WTC11 (cell line): ENCODE measurements at regions not wholly inside any gene's neighbourhood (a gene's known extent, or its start where the extent isn't known, plus 50 kb on each side); places are given as distances from the start of the nearest gene placed in this dataset.

Experiments
- ATF3 ChIP-seq: sonication (generic); formaldehyde crosslinking; conservative IDR thresholded peaks from 2 replicates; pipeline ENCODE4 v1.8.1; 2022; ENCODE audit warnings: mild to moderate bottlenecking, missing genetic modification reagents
- CREB1 ChIP-seq: sonication (generic); formaldehyde crosslinking; IDR thresholded peaks from 2 replicates; pipeline ENCODE4 v1.8.0; 2023; ENCODE audit warnings: mild to moderate bottlenecking, missing genetic modification reagents
- CREM ChIP-seq: sonication (generic); formaldehyde crosslinking; IDR thresholded peaks from 2 replicates; pipeline ENCODE4 v1.8.1; 2022; ENCODE audit warnings: mild to moderate bottlenecking, missing genetic modification reagents, moderate library complexity
- CTCF ChIP-seq: fragments of 200-600 bp; IDR thresholded peaks from 2 replicates; pipeline ENCODE4 v1.8.0; 2022; ENCODE audit warnings: antibody characterized with exemption
- GABPB1 ChIP-seq: sonication (generic); formaldehyde crosslinking; IDR thresholded peaks from 2 replicates; pipeline ENCODE4 v1.8.1; 2023; ENCODE audit warnings: mild to moderate bottlenecking, missing genetic modification reagents
- HMGA2 ChIP-seq: fragments of 250-450 bp; sonication (Bioruptor Pico); IDR thresholded peaks from 2 replicates; pipeline ENCODE4 v1.4.0; 2021; ENCODE audit warnings: mild to moderate bottlenecking, moderate library complexity
- PRDM15 ChIP-seq: sonication (generic); formaldehyde crosslinking; IDR thresholded peaks from 2 replicates; pipeline ENCODE4 v1.8.0; 2022; ENCODE audit warnings: missing genetic modification reagents
- TP53 ChIP-seq: sonication (generic); formaldehyde crosslinking; IDR thresholded peaks from 2 replicates; pipeline ENCODE4 v1.8.1; 2023; ENCODE audit warnings: mild to moderate bottlenecking, missing genetic modification reagents
- ZNF263 ChIP-seq: sonication (generic); formaldehyde crosslinking; IDR thresholded peaks from 2 replicates; pipeline ENCODE4 v1.8.1; 2022; ENCODE audit warnings: low read depth, mild to moderate bottlenecking, moderate library complexity, missing genetic modification reagents

GRCh38 chr4:104381729-104382128 is 113.0 kb downstream of the CXXC4 start:
- TF ChIP-seq CREB1 (CRISPR knock-in tag) (no peak), TP53 (CRISPR knock-in tag) (no peak), GABPB1 (CRISPR knock-in tag) (no peak), ATF3 (no peak), CTCF (no peak), CREM (CRISPR knock-in tag) (no peak), PRDM15 (CRISPR knock-in tag) (no peak), ZNF263 (CRISPR knock-in tag) (no peak), HMGA2 (CRISPR knock-in tag) (no peak)
